ENCODE measurements at regions not wholly inside any gene's neighbourhood (a gene's known extent, or its start where the extent isn't known, plus 50 kb on each side); places are given as distances from the start of the nearest gene placed in this dataset.

DNA sequence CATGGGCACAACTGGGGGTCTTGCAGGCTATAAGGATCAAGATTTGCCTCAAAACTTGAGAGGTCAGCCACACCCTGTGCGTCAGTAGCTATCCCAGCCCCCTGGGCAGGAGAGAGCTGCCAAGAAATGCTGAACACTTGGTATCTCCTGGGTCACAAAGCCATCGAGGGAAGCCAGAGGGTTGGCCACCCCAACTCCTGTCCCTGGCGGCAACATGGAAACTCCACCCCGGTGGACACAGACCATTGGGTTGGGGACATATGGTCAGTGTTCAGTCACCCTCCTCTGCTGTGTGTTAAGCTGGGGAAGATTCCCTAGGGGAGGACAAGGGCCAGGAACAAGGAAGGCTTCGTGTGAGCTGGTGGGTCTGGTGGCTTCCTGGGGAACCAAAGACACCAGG is 140.6 kb downstream of the C5orf15 start:
- no peak for DNase-seq

DNA sequence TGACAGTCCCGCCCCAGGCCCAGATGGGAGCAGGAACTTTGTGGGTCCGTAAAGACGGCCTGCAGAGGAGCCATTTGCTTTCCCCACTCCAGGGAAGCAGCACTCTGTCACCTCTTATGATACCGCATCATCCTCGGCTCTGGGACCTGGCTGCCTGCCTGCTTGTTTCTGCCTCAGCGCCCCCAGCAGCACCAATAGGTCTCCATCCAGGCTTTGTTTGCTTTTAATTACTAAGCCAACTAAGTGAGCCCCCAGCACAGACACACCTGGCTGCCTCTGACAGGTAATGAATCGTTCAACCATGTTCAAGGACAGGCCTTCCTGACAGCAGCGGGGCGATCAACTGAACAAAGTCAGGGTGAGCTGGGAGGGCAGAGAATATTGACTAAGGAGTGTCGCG is 141.4 kb downstream of the C5orf15 start:
- no peak for DNase-seq

DNA sequence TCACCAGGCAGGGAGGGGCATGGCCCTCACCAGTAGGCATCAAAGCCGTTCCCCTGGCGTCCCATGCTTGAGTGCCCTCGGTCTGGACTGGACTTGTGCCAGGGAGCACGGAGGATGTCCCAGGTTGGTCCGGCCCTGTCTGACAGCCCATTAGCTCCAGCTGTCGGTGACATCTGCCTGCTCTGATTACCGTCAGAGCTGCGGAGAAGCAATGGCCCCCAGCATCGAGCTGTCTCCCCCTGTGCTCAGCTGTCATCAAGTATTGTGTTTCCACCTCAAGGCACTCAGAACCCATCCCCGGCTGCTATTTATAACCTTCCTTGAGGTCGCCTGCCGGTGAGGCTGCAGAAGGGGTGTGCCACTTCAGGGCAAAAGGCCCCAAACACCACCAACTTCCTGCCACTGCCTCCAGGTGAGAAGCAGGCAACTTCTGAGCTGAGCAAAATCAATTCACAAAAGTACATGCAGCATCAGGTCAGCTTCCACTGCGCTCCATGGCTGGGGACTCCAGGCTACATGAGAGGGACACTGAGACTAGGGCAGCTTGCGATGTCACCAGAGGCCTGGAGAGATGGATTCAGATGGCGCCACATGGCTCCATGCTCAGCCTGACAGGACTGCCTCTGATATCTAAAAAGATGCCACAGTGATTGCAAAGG is 142.7 kb downstream of the C5orf15 start:
- peak; percentile 36 for DNase-seq

DNA sequence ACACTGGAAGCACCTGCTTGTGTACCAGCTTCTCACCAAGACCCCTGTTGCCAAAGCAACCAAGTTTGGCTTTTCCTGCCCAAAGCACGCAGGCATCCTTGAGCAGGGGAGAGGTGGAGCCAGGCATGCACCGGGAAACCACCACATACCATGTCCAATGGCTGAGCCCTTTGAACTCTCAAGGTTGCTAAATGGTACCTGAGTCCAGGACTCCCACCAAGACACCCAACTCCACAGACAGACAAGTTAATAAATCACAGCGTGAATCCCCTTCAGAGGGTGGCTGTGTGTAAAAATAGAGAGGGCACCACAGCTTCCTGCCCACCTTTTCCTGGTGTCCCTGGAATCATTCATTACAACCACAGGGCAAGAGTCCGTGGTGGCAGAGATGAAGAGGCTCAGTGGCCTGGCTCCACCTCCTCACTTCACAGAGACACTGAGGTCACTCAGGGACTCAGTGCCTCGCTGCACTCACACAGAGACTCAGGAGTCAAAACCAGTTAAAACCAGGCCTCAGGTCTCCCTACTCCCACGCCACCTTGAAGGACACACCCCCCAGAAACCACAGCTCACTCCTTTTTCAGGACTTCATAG is 143.7 kb downstream of the C5orf15 start:
- no peak for DNase-seq

DNA sequence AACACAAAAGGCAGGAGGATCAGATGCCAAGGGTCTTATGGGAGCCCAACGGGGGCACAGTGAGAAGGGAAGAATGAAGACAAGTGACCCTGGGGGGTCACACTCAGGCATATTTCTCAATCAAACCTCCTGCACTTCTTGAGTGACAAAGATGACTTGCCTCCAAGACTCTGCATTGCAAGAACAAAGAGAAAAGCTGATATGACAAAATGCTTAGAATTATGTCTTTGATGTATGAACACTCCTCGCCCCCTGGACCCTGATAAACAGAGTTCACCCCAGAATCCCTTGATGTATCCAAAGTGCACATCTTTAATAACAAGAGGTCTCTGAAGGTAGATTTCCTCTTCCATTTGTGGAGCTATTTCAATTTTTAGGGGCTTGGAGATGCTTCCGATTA is 146.5 kb downstream of the C5orf15 start:
- DNase-seq = no peak

DNA sequence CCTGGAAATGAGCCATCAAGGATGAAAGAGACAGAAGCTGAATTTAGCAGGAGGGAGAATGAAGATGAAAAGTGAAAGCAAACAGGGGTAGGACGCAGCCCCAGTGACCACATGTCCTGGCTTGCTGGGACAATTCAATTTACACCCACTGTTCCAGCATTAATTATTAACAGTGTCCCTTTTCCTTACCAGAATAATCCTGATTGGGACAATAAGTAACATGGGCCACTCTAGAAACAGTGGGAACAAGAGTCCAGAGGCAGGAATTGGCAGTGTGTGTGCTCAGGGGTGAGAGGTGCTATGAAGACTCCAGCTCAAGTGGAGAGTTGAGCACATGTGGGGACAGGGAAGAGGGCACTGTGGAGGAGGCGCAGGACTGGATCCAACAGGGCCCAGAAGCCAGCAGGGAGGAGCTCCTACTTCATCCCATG is 147.1 kb downstream of the C5orf15 start:
- DNase-seq = no peak

DNA sequence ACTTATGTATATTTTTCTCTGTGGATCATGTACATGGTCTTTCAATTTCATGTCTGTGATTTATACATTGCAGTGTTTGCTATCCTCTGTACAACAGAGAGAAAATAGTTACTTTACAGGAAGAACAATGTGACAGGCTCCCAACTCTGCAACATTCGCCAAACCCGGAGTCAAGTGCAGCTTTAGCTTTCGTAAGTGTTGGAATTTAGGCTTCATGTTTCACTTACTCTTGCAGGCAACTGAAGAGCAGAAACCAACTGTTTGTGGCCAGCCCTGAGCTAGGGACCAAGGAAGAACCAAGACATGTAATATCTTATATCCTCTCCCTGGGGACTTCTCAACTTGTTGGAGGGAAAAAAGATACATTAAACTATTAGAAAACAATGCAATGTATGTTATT is 147.9 kb downstream of the C5orf15 start:
- no peak for DNase-seq

DNA sequence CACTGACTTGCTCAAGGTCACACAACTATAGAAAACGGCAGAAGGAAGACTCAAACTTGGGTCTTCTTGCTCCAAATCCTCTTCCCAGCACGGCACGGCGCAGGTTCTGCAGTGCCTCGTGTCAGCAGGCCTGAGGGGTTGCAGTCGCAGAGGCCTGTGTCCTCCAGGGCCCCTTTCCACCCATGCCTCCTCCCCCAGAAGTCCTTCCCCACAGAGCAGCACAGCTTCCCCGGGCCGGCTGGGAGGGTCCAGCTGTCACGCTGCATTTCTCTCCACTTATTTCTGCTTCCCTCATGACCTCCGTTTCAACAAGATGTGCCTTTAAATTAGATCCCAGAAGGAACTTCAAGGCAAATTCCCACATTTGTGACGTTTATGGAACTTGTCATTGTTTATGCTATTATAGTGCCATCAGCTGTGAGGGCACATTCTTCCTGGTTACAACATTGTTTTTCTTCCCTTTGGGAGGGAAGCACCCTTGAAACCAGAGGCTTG is 148.4 kb downstream of the C5orf15 start:
- DNase-seq = no peak

DNA sequence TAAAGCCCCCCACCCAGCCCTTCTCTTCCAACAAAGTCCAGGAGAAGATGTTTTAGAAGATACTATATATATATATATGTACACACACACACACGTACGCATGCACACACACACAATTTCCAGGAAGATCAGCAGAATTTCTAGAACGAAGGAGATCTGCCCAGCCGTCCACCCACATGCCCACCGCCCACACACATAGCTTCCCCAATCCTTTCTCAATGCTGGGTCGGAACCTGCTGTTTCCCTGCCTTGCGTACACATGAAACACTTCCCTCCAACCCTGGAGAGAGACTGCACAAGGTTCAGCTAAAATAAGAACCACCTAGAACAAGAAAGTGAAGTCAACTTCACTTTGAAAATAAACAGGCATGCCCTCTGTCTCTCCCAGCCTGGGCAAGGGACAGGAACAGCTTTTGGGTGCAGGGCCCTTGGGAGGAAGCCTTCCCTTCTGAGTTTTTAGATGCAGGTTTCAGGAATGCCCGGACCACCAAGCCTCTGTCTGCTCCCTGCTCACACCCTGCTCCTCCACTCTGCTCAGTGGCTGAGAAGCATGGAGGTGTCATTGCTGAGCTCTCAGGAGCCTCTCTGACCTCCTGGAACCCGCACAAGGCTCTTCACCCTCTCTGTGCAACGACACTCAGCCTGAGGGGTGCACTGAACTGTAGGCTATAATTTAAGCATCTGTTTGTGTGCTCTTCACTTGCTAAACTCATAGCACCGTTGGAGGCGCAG is 149.4 kb downstream of the C5orf15 start:
- no peak for DNase-seq

DNA sequence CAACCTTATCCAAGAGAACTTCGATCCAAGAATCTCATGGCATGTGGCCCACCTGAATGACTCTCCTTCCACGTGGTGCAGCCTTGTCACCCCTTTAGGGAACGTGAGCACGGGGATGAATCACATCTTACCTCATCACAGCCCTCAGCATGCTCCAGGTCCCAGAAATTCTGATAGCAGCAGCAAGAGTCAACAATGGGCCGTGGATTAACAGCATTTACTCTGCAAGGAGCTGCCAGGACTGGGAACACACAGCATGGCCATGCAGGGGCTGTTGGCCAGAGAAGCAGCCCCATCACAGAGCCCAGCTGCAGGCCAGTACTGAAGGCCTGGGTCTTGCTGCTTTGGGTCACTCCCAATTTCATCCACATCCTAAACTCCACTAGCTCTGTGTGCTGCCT is 150.4 kb downstream of the C5orf15 start:
- no peak for DNase-seq

DNA sequence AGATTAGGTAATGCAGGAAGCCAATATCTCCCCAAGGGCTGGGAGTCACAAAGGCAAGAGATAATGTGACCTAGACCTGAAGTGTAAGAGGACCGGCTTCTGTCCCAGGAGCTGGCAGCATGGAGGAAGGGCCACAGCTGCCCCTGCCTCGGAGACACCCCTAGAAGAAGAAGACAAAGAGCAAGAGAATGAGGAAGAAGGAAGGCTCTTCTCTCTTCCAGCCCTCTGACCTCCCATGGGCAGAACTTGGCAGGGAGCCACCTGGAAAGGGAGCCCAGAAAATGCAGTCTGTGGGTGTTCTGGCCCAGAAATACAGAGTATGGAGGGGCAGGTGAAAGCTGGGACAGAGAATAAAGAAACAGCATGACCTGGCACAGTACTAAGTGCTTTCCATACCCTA is 151.0 kb downstream of the C5orf15 start:
- DNase-seq = no peak

DNA sequence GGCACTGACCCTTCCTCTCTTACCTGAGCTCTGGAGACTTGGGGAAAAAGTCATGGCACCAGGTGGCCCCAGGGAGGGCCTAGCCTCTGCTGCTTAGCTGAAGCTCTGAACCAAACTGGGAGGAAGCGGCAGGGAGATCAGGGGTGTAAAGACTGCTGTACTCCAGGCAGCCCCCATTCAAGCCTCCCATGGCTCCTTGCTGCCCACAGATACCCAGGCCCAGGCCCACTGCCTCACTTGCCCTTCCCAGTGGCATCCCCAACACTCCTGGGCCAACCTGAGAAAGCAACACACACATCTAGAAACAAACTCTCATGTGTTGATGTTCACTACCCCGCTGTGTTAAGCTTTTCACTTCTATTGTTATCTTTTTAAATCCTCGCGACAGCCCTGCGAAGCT is 151.6 kb downstream of the C5orf15 start:
- DNase-seq = no peak

DNA sequence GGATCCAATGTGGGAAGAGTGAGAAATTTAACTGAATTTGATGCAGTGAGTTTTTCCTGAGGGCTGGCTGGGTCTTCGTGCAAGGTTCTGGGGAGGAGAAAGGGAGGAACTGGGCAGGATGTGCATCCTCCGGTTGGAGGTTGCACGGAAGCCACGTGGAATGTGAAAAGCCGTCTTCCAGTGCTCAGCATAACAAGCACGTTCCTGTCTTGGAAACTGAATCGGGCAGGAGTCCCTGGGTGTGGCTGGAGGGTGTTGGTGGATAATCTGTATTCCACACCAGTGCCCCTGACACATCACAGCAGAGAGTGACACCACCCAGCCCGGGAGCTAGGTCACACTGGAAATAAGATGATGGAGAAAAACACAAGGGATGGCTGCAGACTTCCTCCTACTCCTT is 154.3 kb downstream of the C5orf15 start:
- DNase-seq = no peak

DNA sequence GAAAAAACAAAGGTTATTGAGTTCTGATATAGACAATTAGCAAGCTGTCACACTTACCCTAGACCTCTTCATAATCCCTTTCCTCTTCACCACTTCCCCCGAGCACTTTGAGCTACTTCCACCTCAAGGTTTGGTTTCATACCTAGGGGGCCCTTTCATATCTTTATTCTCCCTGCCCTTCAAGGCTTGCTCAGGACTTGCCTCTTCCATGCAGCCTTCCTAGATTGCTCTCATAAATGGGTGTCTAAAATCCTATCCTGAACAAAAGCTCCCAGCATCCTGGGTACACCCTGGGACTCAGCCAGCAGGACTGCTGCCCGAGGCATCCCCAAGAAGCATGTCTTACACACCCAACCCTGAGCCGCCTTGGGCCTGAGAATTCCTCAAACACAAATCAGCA is 157.3 kb downstream of the C5orf15 start:
- DNase-seq = no peak

DNA sequence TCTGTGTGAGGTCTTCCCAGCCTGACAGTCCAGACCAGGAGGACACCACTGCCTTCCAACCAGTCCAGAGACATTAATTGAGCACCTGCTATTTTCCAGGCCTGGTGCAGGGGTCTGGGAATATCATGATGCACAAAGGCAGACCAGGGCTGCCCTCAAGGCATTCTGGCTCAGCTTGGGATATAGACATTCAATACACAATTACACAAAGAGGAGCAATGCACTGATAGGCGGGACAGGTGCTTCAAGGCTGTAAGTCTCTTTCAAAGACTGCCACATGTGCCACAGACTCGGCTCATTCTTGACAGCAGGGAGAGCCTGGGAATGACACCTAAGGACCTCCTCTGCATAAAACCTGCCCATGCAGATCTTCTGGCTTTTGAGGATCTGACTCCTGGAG is 158.6 kb downstream of the C5orf15 start:
- DNase-seq = no peak

DNA sequence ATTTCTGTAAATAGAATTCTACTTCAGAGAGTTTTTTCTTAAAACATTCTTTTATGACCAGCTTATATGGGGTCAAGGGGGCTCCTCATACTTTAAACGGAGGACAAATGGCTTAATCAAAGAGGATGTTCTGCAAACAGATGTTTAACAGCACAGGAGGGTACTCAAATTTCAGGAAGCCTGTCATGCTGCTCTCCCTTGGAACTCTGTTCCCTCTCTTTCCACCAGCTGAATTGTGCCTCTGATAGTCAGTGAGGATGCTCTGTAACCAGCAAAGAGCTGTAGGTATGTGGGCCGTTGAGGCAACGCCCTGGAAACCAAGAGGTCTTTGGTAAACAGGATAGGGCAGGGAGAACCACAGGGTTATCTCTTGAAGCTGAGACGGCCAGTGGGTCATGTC is 161.1 kb downstream of the C5orf15 start:
- no peak for DNase-seq

DNA sequence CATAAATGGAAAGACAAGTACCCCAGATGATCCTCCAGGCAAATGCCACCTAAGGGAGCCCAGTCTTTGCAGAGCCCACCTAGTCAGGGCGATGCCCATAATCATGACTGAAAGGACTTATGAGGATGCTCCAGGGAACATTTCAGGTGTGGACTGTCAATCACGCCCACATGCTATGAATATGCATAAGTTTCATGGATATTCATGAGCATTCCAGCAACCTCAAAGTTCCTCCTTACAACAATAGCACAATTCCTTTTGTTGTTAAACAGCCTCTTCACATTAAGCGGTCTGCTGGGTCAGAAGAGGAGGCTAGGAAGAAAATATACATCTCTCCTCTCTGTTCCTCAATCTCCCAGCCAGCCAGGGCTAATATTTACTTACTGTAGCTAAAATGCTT is 161.6 kb downstream of the C5orf15 start:
- DNase-seq = no peak

DNA sequence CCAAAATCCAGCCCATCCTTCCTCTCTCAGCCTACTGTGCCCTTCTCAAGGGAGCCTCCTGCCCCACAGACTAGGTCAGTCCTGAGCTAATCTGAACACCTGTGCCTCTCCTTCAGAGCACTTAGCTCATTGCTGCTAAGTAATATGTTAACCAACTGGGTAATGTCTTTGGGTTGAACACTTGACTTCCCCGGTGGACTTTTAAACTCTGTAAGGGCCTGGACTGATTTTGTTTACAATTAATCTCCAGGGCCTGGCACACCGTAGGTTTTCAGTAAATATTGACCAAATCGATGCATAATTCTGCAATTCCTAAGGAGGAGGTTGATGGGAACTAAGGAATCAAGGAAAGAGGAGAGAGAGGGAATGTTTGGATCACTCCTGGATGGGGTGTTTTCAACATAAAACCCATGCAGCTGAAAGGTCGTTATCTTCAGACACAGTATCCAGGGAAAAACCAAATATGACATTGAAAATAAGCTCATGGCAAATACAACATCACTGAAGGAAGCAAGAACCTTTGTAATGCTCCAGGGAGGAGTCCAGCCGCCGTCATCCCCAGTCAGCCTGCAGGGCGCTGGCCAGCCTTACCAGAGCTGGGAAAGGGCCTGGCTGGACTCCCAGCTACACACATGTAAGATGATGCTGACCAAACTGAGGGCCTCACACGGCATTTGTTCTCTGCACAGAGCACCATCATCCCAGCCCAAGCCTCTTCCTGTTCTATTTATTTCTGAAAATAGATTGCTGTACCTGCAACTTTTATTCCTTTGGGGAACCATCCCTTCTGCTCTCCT is 166.3 kb downstream of the C5orf15 start:
- no peak for DNase-seq

DNA sequence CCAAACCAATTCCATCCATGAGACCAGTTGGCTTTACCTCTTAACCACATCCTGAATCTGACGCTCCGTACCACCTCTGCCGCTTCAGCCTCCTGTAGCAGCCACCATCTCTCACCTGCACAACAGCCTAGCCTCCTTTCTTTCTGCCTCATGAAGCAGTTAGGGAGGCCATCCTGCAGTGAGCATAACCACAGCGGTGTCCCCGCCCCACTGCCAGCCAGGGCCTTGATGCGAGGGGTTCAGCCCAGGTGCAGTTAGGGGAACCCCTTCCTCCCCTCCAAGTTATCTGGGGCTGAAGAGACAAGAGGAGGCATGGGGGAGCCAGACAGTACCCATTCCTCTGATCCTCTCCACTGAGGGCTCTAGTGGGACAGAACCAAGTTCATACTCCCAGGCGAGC is 167.0 kb downstream of the C5orf15 start:
- no peak for DNase-seq

DNA sequence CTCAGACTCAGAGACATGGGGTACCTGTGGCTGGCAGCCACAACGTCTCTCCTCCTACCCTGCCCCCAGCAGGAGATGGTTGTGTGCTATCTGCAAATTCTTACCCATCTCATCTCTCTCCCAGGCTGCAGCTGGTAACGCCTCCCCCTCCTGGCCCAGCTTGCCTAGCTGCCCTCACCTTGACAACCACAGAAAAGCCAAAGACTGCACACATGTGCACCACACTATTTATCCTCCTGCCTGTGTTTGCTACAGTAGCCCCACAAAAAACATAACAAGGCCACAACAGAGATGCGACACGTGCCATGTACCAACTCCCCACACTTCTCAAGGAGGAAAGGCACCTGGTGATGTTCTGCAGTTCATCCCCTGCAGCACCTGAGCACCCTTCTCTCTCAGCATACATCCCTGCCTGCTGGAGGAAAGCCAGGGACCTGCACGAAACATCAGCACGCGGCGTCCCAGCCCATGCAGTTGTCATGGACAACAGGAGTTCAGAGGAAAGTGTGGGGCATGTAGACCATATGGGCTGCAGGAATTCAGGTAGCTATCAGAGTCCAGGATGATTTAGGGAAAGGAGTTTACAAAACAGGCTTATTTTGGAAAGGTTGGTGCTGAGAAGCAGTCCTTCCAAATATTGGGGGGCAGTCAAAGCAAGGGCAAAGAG is 168.7 kb downstream of the C5orf15 start:
- no peak for DNase-seq

DNA sequence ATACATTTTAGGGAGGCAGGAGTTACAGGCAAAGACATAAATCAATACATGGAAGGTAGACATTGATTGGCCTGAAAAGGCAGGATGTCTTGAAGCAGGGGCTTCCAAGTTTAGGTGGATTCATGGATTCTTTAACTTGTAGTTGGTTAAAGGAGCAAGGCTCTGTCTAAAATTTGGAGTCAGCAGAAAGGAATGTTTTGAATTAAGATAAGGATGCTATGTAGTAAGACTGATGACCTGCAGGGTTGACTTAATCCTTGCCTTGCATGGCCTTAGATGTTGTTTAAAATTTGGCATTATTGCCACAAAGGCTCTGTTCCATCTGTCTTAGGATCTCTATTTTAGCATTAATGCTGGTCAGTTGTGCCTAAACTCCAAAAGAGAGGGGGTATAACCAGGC is 171.3 kb downstream of the C5orf15 start:
- no peak for DNase-seq

DNA sequence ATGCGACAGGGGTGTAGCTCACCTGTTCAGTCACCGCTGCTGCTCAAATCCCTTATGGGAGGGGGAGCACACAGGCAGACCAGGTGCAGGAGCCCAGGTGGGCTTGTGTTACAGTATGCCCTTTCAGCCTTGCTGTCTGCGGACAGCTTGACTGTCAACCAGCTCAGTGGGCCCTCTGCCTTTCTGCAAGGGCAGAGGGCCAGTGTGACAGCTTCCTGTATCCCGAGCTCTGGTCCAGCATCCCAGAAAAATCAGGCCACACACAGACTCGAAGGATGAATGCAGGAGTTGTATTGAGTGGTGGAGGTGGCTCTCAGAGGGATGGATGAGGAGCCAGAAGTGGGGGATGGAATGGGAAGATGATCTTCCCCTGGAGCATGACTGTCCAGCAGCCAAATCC is 172.2 kb downstream of the C5orf15 start:
- DNase-seq = no peak
